Motor neuron (in vitro differentiated cells): ENCODE measurements at regions not wholly inside any gene's neighbourhood (a gene's known extent, or its start where the extent isn't known, plus 50 kb on each side); places are given as distances from the start of the nearest gene placed in this dataset.

Experiments
- ATAC-seq, 8 experiments: fragments of 200-7000 bp; cut with Tn5 transposase; replicated peaks in 6 of 8; 2 replicates each; pipeline ENCODE4 v1.8.0; 2021; ENCODE audit warnings: mild to moderate bottlenecking in 8 of 8, moderate library complexity in 8 of 8
- H3K27ac ChIP-seq, 2 donors: fragments of 250-450 bp; sonication (Bioruptor Pico); 2 replicates each; pipeline ENCODE4 v1.9.0; 2021; ENCODE audit warnings: antibody characterized with exemption in 2 of 2, mild to moderate bottlenecking in 2 of 2, moderate library complexity in 1 of 2
- H3K4me1 ChIP-seq, 2 donors: fragments of 250-450 bp; sonication (Bioruptor Pico); replicated peaks in 1 of 2; 2 replicates each; pipeline ENCODE4 v1.6.1; 2021; ENCODE audit warnings: antibody characterized with exemption in 2 of 2, mild to moderate bottlenecking in 2 of 2, moderate library complexity in 1 of 2
- H3K4me3 ChIP-seq, 5 donors: fragments of 250-450 bp; sonication (Bioruptor Pico); 2 replicates each; pipeline ENCODE4 v1.9.0; 2021; ENCODE audit warnings: antibody characterized with exemption in 5 of 5, mild to moderate bottlenecking in 5 of 5, moderate library complexity in 4 of 5
- WGBS, 10 experiments: fragments of 450-650 bp; shearing (Covaris generic); methylation state at CpG; one replicate each; pipeline ENCODE4 v1.0.0; 2022; 5-methylcytosine and 5-hydroxymethylcytosine counted together
- in situ Hi-C, 9 experiments: fragments of 400-800 bp; cut with MboI; loops; one replicate each; pipeline ENCODE4 v1.15.0; 2021; ENCODE audit warnings: low sequenced_read_pairs in 9 of 9, low pct_unique_long_range_greater_than_20kb in 2 of 9; ENCODE audit not compliant: unreplicated experiment in 9 of 9

DNA sequence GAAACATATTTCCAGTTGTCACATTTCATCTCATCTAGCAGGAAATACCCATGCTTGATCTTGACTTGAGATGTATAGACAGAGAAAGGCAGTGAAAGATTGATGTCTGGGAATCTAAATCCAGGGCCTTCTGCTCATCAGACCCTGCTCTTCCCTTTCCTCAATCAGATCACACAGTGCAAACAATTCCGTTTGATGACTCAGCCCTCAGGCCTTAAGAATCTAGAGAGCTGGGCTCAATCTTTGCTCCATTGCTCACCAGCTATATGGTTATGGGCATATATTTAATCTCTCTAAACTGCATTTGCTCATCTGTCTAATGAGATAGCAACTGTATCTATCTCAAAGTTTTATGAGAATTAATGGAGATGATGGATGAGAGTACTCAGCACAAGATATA lies 201.8 kb upstream of the CCDC196 start:
- in situ Hi-C loops = no loop called here
- peak in 4 of 8 experiments; percentile 20 to 72 (median 64) for ATAC-seq
- 0 to 86% (median 45%) methylated on average over 1 of the region's 1 CpG; no CpG with 5 or more reads in 4 of the 10 experiments for whole genome bisulfite sequencing, 10 experiments
- Histone ChIP-seq H3K4me1 (no peaks in the 10 kb centered on the region), H3K27ac (no peak overlapping the region), H3K4me3 (no peak overlapping the region)

DNA sequence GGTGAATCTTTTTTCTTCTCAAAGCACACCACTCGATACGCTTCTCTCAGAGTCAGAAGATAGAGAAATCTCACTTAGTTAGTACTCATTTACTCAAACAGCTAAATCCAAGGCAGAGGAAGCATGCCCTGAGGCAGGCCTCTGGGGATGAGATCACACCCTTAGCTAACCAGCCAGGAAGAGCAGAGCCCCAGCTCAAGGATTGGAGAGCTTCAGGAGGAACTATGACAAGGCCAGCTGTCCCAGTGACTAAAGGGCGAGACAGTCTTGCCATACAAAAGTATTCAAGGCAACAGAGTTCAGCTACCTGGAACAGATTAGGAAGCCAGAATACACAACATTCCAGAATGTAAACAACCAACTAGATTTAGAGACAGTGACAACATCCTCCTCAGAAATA lies 197.7 kb upstream of the CCDC196 start:
- ATAC-seq = peak in 2 of 8 experiments; percentile 87 to 91
- Histone ChIP-seq H3K4me3 (no peak overlapping the region), H3K27ac (no peak overlapping the region), H3K4me1 (no peaks in the 10 kb centered on the region)
- 20 to 100% (median 100%) methylated on average over 1 to 3 of the region's 3 CpGs; no CpG with 5 or more reads in 3 of the 10 experiments for WGBS, 10 experiments
- in situ Hi-C loops = no loop called here

GRCh38 chr14:66291756-66292155 lies 194.4 kb upstream of the CCDC196 start:
- Histone ChIP-seq H3K27ac (no peak overlapping the region), H3K4me1 (no peaks in the 10 kb centered on the region), H3K4me3 (no peak overlapping the region)
- in situ Hi-C loops = no loop called here
- no peak for ATAC-seq

DNA sequence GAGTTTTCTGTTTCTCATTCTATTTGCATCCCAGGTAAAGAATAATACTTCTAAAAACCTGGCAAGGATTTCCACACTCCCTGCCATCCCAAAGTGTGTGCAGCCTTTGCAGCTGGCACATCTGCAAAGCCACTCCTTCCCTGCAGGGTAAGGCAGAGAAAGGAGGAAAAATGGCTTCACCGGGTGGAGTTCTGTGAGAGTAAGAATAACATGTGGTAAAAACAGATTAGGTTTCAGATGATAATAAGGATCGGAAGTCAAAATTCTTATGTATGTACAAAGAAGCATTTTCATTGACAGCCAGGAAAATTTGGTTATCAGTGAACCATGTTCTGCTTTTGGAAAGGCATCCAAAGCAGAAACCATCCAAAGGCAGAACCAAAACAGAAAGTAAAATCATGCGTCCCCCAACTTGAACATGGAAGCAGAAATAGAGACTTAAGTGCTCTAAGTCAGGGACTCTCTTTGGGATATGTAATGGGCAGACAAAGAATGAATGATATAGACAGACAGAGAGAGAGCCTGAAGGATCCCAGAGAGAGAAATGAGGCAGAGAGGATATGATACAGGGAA lies 192.6 kb upstream of the CCDC196 start:
- WGBS, 10 experiments = 0 to 82% (median 40%) methylated on average over 1 to 3 of the region's 3 CpGs
- in situ Hi-C loops = no loop called here

DNA sequence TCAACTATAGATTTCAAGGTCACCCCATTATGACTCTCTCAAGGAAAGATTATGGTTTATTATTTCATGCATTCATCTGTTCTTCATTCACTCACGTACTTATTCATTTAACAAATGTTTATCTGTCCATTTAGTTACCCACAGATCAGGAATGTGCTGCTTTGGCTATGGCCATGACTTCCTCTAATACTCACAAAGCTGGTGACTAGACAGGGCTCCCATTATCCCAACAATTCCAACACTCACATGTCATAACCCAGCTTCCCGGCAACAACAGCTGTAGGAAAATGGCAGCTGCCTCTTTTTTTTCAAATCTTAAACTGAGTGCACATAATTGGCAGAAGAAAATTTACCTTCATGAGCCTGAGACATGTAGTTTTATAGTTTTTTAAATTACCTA lies 190.8 kb upstream of the CCDC196 start:
- in situ Hi-C loops = no loop called here
- no peaks in the 10 kb centered on the region for H3K4me1 ChIP-seq
- no peak overlapping the region for H3K4me3 ChIP-seq
- WGBS, 10 experiments = 25 to 100% (median 73%) methylated on average over 1 to 2 of the region's 2 CpGs; no CpG with 5 or more reads in 2 of the 10 experiments
- ATAC-seq = no peak
- H3K27ac ChIP-seq = no peak overlapping the region

More for the DNA sequence above, 192.6 kb upstream of the CCDC196 start:
- ATAC-seq = peak in 3 of 8 experiments; percentile 44 to 96 (median 96)
- no peak overlapping the region for H3K4me3 ChIP-seq
- H3K27ac ChIP-seq = no peak overlapping the region
- H3K4me1 ChIP-seq = no peaks in the 10 kb centered on the region

DNA sequence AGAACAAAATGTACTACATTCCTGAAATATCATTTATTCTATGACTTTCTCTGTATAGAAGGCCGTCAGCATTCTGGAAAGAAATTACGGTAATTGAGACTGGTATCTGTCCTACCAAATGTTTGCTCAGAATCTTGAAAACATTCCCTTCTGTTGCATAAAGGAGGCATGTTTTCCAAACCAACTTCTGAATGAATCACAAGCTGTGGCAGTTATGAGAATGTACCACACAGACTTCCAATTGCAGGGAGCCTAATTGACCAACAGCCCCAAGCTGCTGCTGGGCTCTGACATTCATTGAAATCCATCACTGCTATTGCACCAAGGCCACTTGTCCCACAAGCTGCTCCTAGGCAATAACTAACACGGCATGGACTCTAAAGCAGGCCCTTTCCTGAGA lies 185.3 kb upstream of the CCDC196 start:
- ATAC-seq = no peak
- 17 to 100% (median 83%) methylated on average over 1 to 3 of the region's 3 CpGs; no CpG with 5 or more reads in 2 of the 10 experiments for WGBS, 10 experiments
- H3K4me3 ChIP-seq = no peak overlapping the region
- H3K4me1 ChIP-seq = no peaks in the 10 kb centered on the region
- in situ Hi-C loops = no loop called here
- H3K27ac ChIP-seq = no peak overlapping the region

GRCh38 chr14:66306101-66306500 lies 180.1 kb upstream of the CCDC196 start:
- in situ Hi-C loops = no loop called here
- Histone ChIP-seq H3K4me1 (no peaks in the 10 kb centered on the region), H3K4me3 (no peak overlapping the region), H3K27ac (no peak overlapping the region)
- no peak for ATAC-seq

DNA sequence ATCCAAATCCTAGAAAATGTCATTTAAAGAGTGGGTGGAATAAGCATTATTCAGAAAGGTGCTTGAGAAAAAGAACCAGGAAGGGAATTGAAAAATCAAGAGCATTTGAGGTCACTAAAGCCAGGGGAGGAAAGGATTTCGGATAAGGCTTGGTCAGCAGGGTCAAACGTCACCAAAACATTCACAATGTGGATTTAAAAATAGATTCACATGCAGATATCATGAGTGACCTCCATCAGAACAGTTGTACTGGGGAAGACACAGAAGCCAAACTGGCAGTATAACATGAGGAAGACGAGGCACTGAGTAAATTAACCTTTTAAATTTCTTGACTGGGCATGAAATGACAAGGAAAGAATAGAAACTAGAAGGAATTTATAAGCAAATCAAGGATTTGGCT lies 175.1 kb upstream of the CCDC196 start:
- H3K4me1 ChIP-seq = no peaks in the 10 kb centered on the region
- in situ Hi-C loops = no loop called here
- no peak for ATAC-seq
- no peak overlapping the region for H3K4me3 ChIP-seq
- no peak overlapping the region for H3K27ac ChIP-seq
- 18 to 83% (median 62%) methylated on average over 2 to 3 of the region's 3 CpGs; no CpG with 5 or more reads in 1 of the 10 experiments for WGBS, 10 experiments

- in situ Hi-C loops = no loop called here
- no peak overlapping the region for H3K27ac ChIP-seq
- 0 to 94% (median 79%) methylated on average over 1 to 5 of the region's 5 CpGs; no CpG with 5 or more reads in 2 of the 10 experiments for WGBS, 10 experiments
- H3K4me3 ChIP-seq = no peak overlapping the region
- ATAC-seq = peak in 2 of 8 experiments; percentile 54 to 85
- no peaks in the 10 kb centered on the region for H3K4me1 ChIP-seq
Observed at GRCh38 chr14:66311990-66312389, 174.2 kb upstream of the CCDC196 start.

DNA sequence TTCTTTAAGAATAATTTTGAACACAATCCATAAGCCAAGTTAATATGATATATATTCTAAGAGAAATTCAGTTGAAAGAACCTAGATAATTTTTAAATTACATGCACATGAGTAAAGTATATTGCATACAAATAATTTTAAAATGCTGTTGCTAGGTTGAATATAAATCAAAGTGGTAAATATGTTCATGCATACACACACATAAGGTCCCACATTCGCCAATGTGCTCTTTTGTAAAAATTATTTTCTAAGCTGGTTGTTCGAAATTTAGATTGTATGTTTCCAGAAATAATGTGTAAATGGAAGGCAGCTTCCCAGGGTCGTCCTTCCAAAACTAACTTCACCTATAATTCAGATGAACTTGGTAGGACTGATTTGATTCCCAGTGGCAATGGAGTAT lies 173.7 kb upstream of the CCDC196 start:
- Histone ChIP-seq H3K4me1 (no peaks in the 10 kb centered on the region), H3K4me3 (no peak overlapping the region), H3K27ac (no peak overlapping the region)
- WGBS, 10 experiments = 10 to 80% (median 62%) methylated on average over 1 to 3 of the region's 3 CpGs; no CpG with 5 or more reads in 2 of the 10 experiments
- ATAC-seq = peak in 1 of 8 experiments; percentile 9
- in situ Hi-C loops = no loop called here

- no peak overlapping the region for H3K27ac ChIP-seq
- 0 to 80% (median 60%) methylated on average over 1 of the region's 1 CpG; no CpG with 5 or more reads in 5 of the 10 experiments for WGBS, 10 experiments
- no peaks in the 10 kb centered on the region for H3K4me1 ChIP-seq
- no peak for ATAC-seq
- in situ Hi-C loops = no loop called here
- no peak overlapping the region for H3K4me3 ChIP-seq
Observed at GRCh38 chr14:66315098-66315497, 171.1 kb upstream of the CCDC196 start.

DNA sequence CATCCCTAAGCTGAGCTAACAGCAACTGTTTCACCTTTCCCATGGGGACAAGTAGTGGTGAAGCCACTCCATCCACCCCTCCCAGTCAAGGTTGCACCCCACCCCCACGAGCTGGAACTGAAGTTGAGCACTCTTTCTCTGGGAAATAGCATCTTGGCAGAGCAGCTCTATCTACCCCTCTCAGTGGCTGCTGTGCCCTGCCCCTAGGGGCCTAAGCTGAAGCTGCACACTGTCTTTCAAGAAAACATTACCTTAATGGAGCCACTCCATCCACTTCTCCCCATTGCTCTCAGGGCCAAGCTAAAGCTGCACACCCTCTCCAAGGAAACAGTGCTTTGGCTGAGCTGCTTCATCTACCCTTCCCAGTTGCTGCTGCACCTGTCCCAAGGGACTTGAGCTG lies 170.6 kb upstream of the CCDC196 start:
- ATAC-seq = peak in 1 of 8 experiments; percentile 63

DNA sequence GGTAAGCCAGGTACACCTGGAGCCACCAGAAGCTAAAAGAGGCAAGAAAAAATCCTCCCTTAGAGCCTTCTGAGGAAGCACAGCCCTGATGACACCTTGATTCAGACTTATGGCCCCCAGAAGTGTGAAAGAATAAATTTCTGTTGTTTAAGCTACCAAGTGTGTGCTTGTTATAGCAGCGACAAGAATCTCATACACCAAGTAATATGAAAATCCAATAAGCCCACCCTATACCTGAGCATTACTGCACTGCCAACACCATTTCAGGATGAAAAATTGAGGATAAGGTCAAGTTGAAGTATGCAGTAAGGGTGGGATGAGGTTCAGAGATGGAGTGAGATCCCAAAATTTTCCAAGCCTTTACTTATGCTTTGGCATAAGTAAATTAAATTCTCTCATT lies 163.6 kb upstream of the CCDC196 start:
- Histone ChIP-seq H3K4me1 (no peaks in the 10 kb centered on the region), H3K4me3 (no peak overlapping the region), H3K27ac (no peak overlapping the region)
- no peak for ATAC-seq
- in situ Hi-C loops = no loop called here
- WGBS, 10 experiments = 43 to 100% (median 80%) methylated on average over 1 of the region's 1 CpG; no CpG with 5 or more reads in 3 of the 10 experiments

More for the DNA sequence above, 170.6 kb upstream of the CCDC196 start:
- in situ Hi-C loops = no loop called here
- 0 to 20% methylated on average over 1 of the region's 1 CpG; no CpG with 5 or more reads in 8 of the 10 experiments for WGBS, 10 experiments
- H3K4me1 ChIP-seq = no peaks in the 10 kb centered on the region
- no peak overlapping the region for H3K27ac ChIP-seq
- no peak overlapping the region for H3K4me3 ChIP-seq

DNA sequence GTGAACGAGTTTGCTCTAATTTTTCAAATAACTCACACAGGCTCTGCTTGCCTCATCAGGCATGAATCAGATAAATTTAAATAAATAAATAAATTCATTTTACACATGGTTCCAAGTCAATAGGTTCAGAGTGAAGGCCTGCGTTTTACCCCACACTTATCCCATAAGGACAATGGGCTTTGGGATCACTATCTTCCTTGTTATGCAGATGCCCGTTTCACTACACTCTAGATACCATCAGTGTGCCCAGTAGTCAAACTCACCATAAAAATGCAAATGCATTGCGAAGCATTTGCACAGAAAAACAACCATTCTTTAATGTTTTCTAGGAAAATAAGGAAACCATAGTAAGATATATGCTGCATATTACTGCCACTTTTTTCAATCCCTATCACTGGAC lies 155.9 kb upstream of the CCDC196 start:
- H3K4me3 ChIP-seq = no peak overlapping the region
- H3K4me1 ChIP-seq = no peaks in the 10 kb centered on the region
- in situ Hi-C loops = no loop called here
- WGBS, 10 experiments = 23 to 92% (median 53%) methylated on average over 2 to 4 of the region's 4 CpGs
- peak in 3 of 8 experiments; percentile 37 to 53 (median 44) for ATAC-seq
- no peak overlapping the region for H3K27ac ChIP-seq
